Breast epithelium (tissue), 3 donors: ENCODE measurements at regions not wholly inside any gene's neighbourhood (a gene's known extent, or its start where the extent isn't known, plus 50 kb on each side); places are given as distances from the start of the nearest gene placed in this dataset.

Source experiments
- CTCF ChIP-seq, 3 donors: fragments of 450-650 bp; IDR thresholded peaks; one replicate each; pipeline ENCODE4 v1.5.1; 2016 to 2017; ENCODE audit warnings: antibody characterized with exemption in 3 of 3, mild to moderate bottlenecking in 3 of 3, moderate library complexity in 3 of 3
- POLR2A ChIP-seq: fragments of 450-650 bp; IDR thresholded peaks from one replicate; pipeline ENCODE4 v1.6.1; 2016; ENCODE audit warnings: antibody characterized with exemption, mild to moderate bottlenecking, moderate library complexity

DNA sequence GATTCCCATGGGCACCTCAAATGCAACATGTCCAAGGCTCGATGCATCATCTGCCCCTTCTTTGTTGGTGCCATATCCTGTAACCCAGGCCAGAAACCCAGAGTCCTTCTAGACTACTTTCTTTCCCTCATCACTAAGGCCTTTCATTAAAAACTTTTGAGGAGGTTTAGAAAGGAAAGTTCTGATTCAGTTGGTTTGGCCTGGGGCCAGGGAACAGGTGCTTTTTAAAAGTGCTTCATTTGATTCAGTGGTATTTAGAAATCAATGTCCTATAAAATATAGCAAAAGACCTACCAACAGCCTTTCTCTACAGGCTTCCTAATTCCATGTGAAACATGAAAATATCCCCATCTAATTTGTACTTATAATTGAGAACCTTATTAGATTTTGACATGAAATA, 341.9 kb upstream of the RORA start:
- no peak for TF ChIP-seq POLR2A
- TF ChIP-seq CTCF (IDR thresholded peaks at IDR 0.05) = no peak
